Motor neuron (in vitro differentiated cells): ENCODE measurements at regions not wholly inside any gene's neighbourhood (a gene's known extent, or its start where the extent isn't known, plus 50 kb on each side); places are given as distances from the start of the nearest gene placed in this dataset.
A peak's percentile ranks its signal among the peaks of the same experiment; 100 is the strongest.

Experiments used
- ATAC-seq, 8 experiments: fragments of 200-7000 bp; cut with Tn5 transposase; replicated peaks in 6 of 8; 2 replicates each; pipeline ENCODE4 v1.8.0; 2021; ENCODE audit warnings: mild to moderate bottlenecking in 8 of 8, moderate library complexity in 8 of 8
- H3K27ac ChIP-seq, 2 donors: fragments of 250-450 bp; sonication (Bioruptor Pico); 2 replicates each; pipeline ENCODE4 v1.9.0; 2021; ENCODE audit warnings: antibody characterized with exemption in 2 of 2, mild to moderate bottlenecking in 2 of 2, moderate library complexity in 1 of 2
- H3K4me1 ChIP-seq, 2 donors: fragments of 250-450 bp; sonication (Bioruptor Pico); replicated peaks in 1 of 2; 2 replicates each; pipeline ENCODE4 v1.6.1; 2021; ENCODE audit warnings: antibody characterized with exemption in 2 of 2, mild to moderate bottlenecking in 2 of 2, moderate library complexity in 1 of 2
- H3K4me3 ChIP-seq, 5 donors: fragments of 250-450 bp; sonication (Bioruptor Pico); 2 replicates each; pipeline ENCODE4 v1.9.0; 2021; ENCODE audit warnings: antibody characterized with exemption in 5 of 5, mild to moderate bottlenecking in 5 of 5, moderate library complexity in 4 of 5
- WGBS, 10 experiments: fragments of 450-650 bp; shearing (Covaris generic); methylation state at CpG; one replicate each; pipeline ENCODE4 v1.0.0; 2022; 5-methylcytosine and 5-hydroxymethylcytosine counted together
- in situ Hi-C, 9 experiments: fragments of 400-800 bp; cut with MboI; loops; one replicate each; pipeline ENCODE4 v1.15.0; 2021; ENCODE audit warnings: low sequenced_read_pairs in 9 of 9, low pct_unique_long_range_greater_than_20kb in 2 of 9; ENCODE audit not compliant: unreplicated experiment in 9 of 9

DNA sequence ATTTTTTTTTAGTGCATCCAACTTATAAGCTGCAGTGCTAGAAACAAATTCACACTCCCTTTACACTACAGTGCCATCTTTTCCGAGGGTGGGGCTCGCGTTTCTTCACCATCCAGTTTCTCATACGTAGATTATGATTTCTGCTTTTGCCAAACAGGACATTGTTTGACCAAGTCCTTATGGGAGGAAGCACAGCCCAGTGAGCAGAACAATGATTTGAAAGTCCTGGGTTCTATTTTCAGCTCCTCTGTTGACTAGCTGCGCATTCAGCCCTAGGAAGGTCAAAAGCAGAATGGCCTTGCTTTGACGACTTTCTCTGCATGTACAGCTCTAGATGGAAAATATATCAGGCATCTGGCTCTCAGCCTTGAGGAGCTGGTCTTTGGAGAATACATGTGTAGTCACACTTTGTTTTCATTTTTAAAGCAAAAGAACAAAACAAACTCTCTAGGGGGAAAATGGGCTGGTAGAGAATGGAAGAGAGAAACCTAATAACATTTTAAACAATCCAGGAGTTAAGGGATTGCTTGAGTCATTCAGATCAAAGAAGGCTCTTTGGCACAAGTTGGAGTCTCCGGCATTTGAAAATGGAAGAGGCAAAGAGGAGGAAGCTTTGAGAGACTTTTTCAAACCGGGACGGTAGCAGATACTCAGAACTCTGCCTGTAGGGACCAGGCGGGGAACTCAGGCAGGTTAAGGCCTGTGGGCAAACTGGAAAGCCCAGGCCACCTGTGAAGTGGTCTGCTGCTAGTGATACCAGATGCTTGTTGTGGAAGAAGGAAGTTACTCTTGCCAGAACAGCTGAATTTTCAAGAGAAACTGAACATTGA, 257.3 kb upstream of the PLEKHG7 start:
- no peak overlapping the region for H3K27ac ChIP-seq
- no peaks in the 10 kb centered on the region for H3K4me1 ChIP-seq
- 46 to 100% (median 78%) methylated on average over 1 to 10 of the region's 10 CpGs for WGBS, 10 experiments
- H3K4me3 ChIP-seq: no peak overlapping the region
- in situ Hi-C loops: no loop called here
- no peak for ATAC-seq

DNA sequence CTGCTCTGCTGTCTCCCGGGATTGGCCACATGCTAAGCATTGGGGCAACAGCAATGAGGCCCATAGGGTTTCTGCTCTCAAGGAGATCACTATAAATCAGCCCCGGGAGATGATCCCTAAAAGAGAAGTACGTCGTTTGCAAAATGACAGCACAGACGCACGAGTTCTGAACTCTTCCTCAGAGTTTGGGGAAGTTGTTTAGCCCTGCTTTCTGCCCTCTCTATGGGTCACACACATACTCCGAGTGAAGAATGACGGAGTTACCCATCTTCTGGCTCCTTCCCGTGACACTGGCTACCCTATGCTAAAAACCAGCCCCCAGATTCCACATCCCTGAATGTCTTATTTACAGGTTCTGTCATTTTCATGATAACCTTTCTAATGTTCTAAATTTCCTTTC, 258.0 kb upstream of the PLEKHG7 start:
- Histone ChIP-seq H3K4me3 (no peak overlapping the region), H3K27ac (no peak overlapping the region), H3K4me1 (no peaks in the 10 kb centered on the region)
- in situ Hi-C loops: no loop called here
- WGBS, 10 experiments: 75 to 100% (median 91%) methylated on average over 1 to 9 of the region's 9 CpGs; no CpG with 5 or more reads in 2 of the 10 experiments
- ATAC-seq: no peak

DNA sequence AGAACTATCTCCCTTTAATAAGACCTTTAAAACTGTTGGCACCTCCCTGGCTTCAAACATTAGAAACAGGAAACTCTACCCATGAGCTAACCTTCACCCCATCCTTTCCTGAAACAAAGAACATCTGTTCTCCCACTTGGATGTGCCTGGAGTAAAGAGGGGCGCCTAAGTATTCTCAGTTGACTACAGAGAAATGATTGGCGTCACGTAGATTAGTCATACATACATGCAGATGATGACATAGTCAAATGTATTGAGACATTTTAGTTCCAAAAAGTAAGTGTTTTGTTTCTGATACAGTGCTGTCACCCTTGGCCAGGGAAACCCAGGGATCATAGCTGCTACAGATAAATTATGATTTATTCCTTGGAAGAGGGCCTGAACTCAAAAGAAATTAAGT, 260.0 kb upstream of the PLEKHG7 start:
- ATAC-seq: no peak
- Histone ChIP-seq H3K4me3 (no peak overlapping the region), H3K27ac (no peak overlapping the region), H3K4me1 (no peaks in the 10 kb centered on the region)
- 74 to 100% (median 92%) methylated on average over 1 to 3 of the region's 3 CpGs for WGBS, 10 experiments
- in situ Hi-C loops: no loop called here

DNA sequence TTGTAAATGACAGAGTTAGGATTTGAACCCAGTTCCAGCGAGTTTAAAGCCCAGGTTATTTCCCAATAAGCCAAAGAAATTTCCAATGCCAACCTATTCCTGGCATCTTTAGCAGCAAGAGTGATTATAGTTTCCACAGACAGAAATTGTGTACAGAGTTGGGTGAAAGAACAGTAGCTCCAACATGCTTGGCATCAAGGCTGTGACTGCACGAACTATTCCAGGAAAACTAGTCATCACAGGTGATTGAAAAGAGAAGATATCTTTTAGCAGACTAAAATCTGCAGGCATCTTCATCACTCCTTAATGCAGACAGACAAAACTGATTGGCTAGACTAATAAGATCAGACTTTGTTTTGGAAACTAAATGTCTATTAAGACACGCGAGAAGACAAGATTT, 262.7 kb upstream of the PLEKHG7 start:
- ATAC-seq: no peak
- in situ Hi-C loops: no loop called here
- WGBS, 10 experiments: 59 to 100% (median 92%) methylated on average over 1 to 4 of the region's 4 CpGs; no CpG with 5 or more reads in 1 of the 10 experiments
- H3K4me3 ChIP-seq: no peak overlapping the region
- H3K4me1 ChIP-seq: no peaks in the 10 kb centered on the region
- no peak overlapping the region for H3K27ac ChIP-seq

DNA sequence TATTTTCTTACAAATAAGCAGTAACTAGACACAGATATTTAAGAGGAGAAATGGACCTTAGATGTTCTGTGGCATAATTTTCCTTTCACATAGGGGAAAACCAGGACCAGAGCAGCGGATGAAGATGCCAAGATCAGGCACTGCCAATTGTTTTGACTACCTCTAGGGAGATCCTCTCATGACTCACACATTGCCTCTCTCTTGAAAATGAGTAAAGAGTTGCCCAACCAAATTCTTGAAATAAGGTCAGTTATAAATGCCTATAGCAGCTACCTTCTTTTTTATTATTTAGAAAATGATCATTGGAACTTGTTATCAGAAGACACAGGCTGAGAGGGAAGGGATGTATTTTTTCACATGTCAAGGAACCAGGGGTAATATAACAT, 263.4 kb upstream of the PLEKHG7 start:
- ATAC-seq: peak in 2 of 8 experiments; percentile 54 to 77
- no peak overlapping the region for H3K4me3 ChIP-seq
- 0 to 100% (median 81%) methylated on average over 1 of the region's 1 CpG; no CpG with 5 or more reads in 4 of the 10 experiments for WGBS, 10 experiments
- H3K27ac ChIP-seq: no peak overlapping the region
- H3K4me1 ChIP-seq: no peaks in the 10 kb centered on the region
- in situ Hi-C loops: no loop called here

DNA sequence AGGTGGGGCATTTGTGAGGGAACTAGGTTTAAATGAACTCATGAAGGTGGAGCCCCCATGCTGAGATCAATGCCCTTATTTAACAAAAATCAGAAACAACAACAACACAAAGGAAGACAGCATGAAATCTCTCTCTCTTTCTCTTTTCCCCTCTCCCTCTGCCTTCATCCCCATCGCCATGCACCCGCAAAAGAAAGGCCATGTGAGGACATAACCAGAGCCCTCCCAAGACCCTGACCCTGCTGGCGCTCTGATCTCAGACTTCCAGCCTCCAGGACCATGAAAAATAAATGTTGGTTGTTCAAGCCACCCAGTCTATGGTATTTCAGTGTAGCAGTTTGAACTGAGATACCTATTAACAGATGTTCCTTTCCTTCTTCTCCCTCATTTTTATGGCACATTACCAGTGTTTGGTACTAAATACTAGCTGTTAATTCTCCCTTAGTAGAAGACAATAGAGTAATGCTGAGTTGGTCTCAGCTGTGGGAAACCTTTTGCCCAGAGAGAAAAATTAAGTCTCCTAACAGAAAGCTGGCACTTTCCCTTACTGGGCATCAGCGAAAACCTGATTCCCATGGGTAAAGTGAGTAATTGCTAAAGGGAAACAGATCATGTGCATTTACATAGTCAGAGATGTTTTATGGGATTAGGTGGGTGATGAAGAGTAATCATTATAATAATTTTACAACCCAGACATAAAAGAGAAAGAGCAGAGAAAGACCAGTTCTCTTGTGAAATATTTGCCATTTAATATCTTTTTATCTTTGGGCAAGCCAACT, 264.0 kb upstream of the PLEKHG7 start:
- 0 to 100% (median 81%) methylated on average over 1 to 4 of the region's 4 CpGs; no CpG with 5 or more reads in 1 of the 10 experiments for WGBS, 10 experiments
- in situ Hi-C loops: no loop called here
- peak in 1 of 8 experiments; percentile 56 for ATAC-seq
- H3K4me1 ChIP-seq: no peaks in the 10 kb centered on the region
- no peak overlapping the region for H3K4me3 ChIP-seq
- H3K27ac ChIP-seq: no peak overlapping the region

DNA sequence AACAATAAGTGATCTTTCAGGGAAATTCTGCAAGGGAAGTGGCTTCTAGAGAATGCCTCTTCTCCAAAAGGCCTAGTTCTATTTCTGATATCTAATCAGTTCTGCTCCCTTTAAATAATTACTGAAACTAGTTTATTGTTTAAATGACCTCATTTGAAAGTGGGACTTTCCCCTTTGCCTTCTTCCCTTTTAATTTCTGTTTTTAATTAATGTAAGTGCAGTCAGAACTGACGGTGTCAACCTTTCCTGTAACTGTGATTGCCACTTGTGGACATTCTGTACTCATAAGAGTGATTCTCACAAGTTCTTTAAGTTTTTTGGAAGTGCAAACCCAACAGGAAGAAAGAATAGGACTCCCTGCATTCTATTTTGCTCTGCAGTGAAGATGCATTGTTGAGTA, 265.3 kb upstream of the PLEKHG7 start:
- no peak overlapping the region for H3K4me3 ChIP-seq
- in situ Hi-C loops: no loop called here
- no peak for ATAC-seq
- H3K27ac ChIP-seq: no peak overlapping the region
- WGBS, 10 experiments: 33 to 100% (median 91%) methylated on average over 1 of the region's 1 CpG; no CpG with 5 or more reads in 3 of the 10 experiments
- no peaks in the 10 kb centered on the region for H3K4me1 ChIP-seq

DNA sequence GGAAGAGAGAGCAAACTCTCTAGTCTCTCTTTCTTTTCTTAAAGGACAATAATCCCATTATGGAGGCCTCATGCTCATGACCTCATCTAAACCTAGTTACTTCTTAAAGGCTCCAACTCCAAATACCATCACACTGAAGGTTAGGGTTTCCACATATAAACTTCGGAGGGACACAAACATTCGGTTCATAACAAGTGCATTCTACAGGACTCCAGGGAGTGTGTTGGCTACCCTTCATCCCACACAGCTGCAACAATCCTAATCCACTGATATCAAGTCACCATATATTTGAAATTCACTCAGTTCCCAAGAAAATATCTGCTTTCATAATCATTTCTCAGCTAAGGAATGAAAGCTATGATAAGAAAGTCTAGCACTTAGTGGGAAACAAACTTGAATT, 265.9 kb upstream of the PLEKHG7 start:
- H3K27ac ChIP-seq: no peak overlapping the region
- in situ Hi-C loops: no loop called here
- no peaks in the 10 kb centered on the region for H3K4me1 ChIP-seq
- no peak overlapping the region for H3K4me3 ChIP-seq
- ATAC-seq: no peak
- WGBS, 10 experiments: 70 to 100% (median 100%) methylated on average over 1 to 2 of the region's 2 CpGs; no CpG with 5 or more reads in 5 of the 10 experiments

DNA sequence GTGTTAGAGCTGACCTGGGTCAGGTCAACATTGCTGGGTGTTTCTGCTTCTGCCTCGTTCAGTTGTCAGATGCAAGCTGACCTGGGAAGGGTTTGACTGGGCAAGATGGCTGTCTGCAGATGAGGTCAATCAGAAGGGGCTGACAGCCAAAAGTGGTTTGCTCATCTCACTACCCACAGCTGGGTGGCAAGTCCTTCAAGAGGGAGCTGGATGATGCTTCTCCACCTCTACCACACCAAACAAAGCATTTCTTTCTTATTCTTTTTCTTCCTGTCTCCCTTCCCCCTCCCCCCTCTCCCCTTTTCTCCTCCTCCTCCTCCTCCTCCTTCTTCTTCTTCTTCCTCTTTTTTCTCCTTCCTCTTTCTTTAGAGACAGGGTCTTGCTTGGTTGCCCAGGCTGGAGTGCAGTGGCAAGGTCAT, 268.2 kb upstream of the PLEKHG7 start:
- ATAC-seq: no peak
- 11 to 86% methylated on average over 1 of the region's 1 CpG; no CpG with 5 or more reads in 8 of the 10 experiments for WGBS, 10 experiments
- in situ Hi-C loops: no loop called here
- Histone ChIP-seq H3K4me3 (no peak overlapping the region), H3K27ac (no peak overlapping the region), H3K4me1 (peaks cover 0 to 4% of the 10 kb centered on the region in 2 donors)

DNA sequence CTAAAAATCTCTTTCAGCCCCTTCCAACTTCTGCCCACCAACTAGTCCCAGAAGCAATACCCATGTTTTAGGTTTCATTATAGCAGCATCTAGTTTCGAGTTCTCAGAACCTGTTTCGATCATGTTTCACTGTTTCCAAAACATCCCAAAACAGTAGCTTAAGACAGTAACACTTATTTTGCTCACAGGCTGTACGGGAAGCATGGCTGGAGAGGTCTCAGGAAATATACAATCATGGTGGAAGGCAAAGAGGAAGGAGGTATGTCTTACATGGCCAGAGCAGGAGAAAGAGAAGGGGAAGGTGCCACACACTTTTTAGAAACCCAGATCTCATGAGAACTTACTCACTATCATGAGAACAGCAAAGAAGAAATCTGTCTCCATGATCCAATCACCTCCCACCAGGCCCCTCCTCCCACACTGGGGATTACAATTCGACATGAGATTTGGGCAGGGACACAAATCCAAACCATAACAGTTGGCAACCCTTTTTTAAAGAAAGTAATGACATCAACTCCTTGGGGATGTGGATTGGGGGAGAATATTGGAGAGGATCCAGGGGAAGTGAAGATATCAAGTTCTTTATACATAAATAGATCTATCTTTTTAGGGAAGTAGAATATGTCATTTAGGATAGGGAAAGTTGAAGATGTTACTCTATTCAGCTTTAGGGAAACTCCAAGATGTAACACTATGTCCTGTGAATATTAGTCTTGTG, 269.9 kb upstream of the PLEKHG7 start:
- in situ Hi-C loops: no loop called here
- Histone ChIP-seq H3K27ac (no peak overlapping the region), H3K4me3 (no peak overlapping the region), H3K4me1 (peaks cover 0 to 11% of the 10 kb centered on the region in 2 donors)
- no peak for ATAC-seq
- 56 to 100% (median 72%) methylated on average over 1 to 4 of the region's 4 CpGs; no CpG with 5 or more reads in 1 of the 10 experiments for WGBS, 10 experiments

DNA sequence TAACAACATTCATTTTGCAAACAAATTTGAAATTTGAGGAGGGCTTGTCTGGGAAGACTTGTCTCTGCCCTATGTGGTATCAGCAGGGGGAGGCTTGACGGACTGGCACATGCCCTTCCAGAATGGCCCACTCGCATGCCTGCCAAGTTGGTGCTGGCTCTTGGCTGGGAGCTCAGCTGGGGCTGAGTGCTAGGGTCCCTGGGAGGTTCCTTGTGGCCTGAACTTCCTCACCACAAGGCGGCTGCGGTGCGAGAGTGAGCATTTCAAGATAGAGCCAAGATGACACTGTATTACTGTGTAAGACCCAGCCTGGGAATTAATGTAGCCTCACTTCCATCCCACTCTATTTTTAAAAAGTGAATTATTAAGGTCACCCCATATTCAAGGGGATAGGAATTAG, 271.6 kb upstream of the PLEKHG7 start:
- in situ Hi-C loops: no loop called here
- WGBS, 10 experiments: 96 to 100% (median 100%) methylated on average over 1 to 5 of the region's 5 CpGs; no CpG with 5 or more reads in 4 of the 10 experiments
- Histone ChIP-seq H3K27ac (no peak overlapping the region), H3K4me1 (peaks cover 0 to 11% of the 10 kb centered on the region in 2 donors), H3K4me3 (no peak overlapping the region)
- no peak for ATAC-seq

DNA sequence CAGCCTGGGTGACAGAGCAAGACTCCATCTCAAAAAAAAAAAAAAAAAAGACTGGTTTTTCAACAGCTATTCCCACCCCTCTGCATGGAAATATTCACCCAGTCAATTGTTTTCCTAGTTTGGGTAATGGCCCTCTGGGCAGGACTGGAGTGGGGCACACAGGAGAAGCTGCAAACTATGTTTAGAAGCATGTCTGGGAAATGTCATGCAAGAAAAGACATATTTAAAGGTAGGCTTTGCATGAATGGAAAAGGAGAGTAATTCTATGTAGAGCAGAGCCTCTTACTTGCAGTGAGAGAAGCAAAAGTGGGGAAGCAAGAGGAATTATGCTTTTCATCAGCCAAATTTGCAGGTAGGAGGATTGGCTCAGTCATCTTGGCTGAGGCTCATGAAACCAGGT, 276.5 kb upstream of the PLEKHG7 start:
- in situ Hi-C loops: no loop called here
- Histone ChIP-seq H3K4me3 (no peak overlapping the region), H3K4me1 (peaks cover 6 to 21% of the 10 kb centered on the region in 2 donors), H3K27ac (no peak overlapping the region)
- ATAC-seq: peak in 1 of 8 experiments; percentile 22

DNA sequence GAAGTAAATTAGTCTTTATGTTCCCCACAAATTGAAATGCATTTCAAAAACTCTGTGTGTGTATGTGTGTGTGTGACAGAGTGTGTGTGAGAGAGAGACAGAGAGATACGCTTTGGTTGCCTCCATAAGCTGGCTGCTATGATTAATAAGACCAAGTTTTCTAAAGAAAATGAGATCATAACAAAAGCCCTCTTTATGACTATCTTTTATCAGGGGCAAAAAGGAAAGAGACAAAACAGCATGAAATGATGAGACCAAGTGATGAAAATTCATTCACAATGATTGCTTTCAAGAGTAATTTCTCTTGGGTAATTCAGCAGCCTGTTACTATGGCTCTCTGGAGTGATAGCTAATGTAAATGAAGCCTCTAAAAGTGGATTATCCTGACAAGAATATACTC, 277.6 kb upstream of the PLEKHG7 start:
- 71 to 100% (median 87%) methylated on average over 1 of the region's 1 CpG; no CpG with 5 or more reads in 4 of the 10 experiments for WGBS, 10 experiments
- Histone ChIP-seq H3K27ac (no peak overlapping the region), H3K4me3 (no peak overlapping the region), H3K4me1 (peaks cover 6 to 21% of the 10 kb centered on the region in 2 donors)
- ATAC-seq: peak in 2 of 8 experiments; percentile 39 to 43
- in situ Hi-C loops: no loop called here
